ENCODE measurements at regions not wholly inside any gene's neighbourhood (a gene's known extent, or its start where the extent isn't known, plus 50 kb on each side); places are given as distances from the start of the nearest gene placed in this dataset.

- TF ChIP-seq CCDC6 (CRISPR knock-in tag; IDR thresholded peaks at IDR 0.05), result peak; percentile 63
- TF ChIP-seq RERE (CRISPR knock-in tag; IDR thresholded peaks at IDR 0.05; ENCODE audit: low read depth), result no peak
- TF ChIP-seq MAFF (IDR thresholded peaks at IDR 0.05; ENCODE audit: low read depth, low read length), result 0 out of 2 replicates have a peak, but pooled peaks have one; percentile 0
- TF ChIP-seq KAT7 (CRISPR knock-in tag; IDR thresholded peaks at IDR 0.05; ENCODE audit: borderline replicate concordance), result peak; percentile 49; the same call in 1 of the 2 replicates
- peak; percentile 8; the same call in 1 of the 2 replicates for TF ChIP-seq SP4 (CRISPR knock-in tag; IDR thresholded peaks at IDR 0.05)
- TF ChIP-seq POGZ (CRISPR knock-in tag; IDR thresholded peaks at IDR 0.05), result peak; percentile 66; the same call in 1 of the 2 replicates
- 0 out of 2 replicates have a peak, but pooled peaks have one; percentile 24 for TF ChIP-seq SSRP1 (CRISPR knock-in tag; IDR thresholded peaks at IDR 0.05)
- peak; percentile 62; the same call in 1 of the 2 replicates for TF ChIP-seq IKZF5 (CRISPR knock-in tag; IDR thresholded peaks at IDR 0.05)
- TF ChIP-seq, protein P1, sequence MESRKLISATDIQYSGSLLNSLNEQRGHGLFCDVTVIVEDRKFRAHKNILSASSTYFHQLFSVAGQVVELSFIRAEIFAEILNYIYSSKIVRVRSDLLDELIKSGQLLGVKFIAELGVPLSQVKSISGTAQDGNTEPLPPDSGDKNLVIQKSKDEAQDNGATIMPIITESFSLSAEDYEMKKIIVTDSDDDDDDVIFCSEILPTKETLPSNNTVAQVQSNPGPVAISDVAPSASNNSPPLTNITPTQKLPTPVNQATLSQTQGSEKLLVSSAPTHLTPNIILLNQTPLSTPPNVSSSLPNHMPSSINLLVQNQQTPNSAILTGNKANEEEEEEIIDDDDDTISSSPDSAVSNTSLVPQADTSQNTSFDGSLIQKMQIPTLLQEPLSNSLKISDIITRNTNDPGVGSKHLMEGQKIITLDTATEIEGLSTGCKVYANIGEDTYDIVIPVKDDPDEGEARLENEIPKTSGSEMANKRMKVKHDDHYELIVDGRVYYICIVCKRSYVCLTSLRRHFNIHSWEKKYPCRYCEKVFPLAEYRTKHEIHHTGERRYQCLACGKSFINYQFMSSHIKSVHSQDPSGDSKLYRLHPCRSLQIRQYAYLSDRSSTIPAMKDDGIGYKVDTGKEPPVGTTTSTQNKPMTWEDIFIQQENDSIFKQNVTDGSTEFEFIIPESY (CRISPR knock-in tag; IDR thresholded peaks at IDR 0.05), result peak; percentile 80
- peak; percentile 2; the same call in 1 of the 2 replicates for TF ChIP-seq NFYC (CRISPR knock-in tag; IDR thresholded peaks at IDR 0.05)
- TF ChIP-seq HOXA5 (CRISPR knock-in tag; IDR thresholded peaks at IDR 0.05), result no peak
- TF ChIP-seq ZNF143 (CRISPR knock-in tag; IDR thresholded peaks at IDR 0.05), result peak; percentile 47; the same call in 1 of the 2 replicates
- TF ChIP-seq, protein P2, sequence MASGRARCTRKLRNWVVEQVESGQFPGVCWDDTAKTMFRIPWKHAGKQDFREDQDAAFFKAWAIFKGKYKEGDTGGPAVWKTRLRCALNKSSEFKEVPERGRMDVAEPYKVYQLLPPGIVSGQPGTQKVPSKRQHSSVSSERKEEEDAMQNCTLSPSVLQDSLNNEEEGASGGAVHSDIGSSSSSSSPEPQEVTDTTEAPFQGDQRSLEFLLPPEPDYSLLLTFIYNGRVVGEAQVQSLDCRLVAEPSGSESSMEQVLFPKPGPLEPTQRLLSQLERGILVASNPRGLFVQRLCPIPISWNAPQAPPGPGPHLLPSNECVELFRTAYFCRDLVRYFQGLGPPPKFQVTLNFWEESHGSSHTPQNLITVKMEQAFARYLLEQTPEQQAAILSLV (CRISPR knock-in tag; IDR thresholded peaks at IDR 0.05; ENCODE audit: borderline replicate concordance), result peak; percentile 70; the same call in 1 of the 2 replicates
- TF ChIP-seq, protein P3, sequence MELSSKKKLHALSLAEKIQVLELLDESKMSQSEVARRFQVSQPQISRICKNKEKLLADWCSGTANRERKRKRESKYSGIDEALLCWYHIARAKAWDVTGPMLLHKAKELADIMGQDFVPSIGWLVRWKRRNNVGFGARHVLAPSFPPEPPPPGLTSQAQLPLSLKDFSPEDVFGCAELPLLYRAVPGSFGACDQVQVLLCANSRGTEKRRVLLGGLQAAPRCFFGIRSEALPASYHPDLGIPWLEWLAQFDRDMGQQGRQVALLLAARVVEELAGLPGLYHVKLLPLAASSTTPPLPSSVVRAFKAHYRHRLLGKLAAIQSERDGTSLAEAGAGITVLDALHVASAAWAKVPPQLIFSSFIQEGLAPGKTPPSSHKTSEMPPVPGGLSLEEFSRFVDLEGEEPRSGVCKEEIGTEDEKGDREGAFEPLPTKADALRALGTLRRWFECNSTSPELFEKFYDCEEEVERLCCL (CRISPR knock-in tag; IDR thresholded peaks at IDR 0.05; ENCODE audit: borderline replicate concordance), result 0 out of 2 replicates have a peak, but pooled peaks have one; percentile 5
- TF ChIP-seq, protein P4, sequence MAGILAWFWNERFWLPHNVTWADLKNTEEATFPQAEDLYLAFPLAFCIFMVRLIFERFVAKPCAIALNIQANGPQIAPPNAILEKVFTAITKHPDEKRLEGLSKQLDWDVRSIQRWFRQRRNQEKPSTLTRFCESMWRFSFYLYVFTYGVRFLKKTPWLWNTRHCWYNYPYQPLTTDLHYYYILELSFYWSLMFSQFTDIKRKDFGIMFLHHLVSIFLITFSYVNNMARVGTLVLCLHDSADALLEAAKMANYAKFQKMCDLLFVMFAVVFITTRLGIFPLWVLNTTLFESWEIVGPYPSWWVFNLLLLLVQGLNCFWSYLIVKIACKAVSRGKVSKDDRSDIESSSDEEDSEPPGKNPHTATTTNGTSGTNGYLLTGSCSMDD (CRISPR knock-in tag; IDR thresholded peaks at IDR 0.05), result no peak
- TF ChIP-seq NFE2L2 (IDR thresholded peaks at IDR 0.05; ENCODE audit: low read length), result no peak
- no peak for TF ChIP-seq SMAD3 (CRISPR knock-in tag; IDR thresholded peaks at IDR 0.05)
Observed at GRCh38 chr20:17882065-17882833, 86.3 kb downstream of the SNX5 start (continued).

Data from HepG2 (cell line).